ENCODE measurements at regions not wholly inside any gene's neighbourhood (a gene's known extent, or its start where the extent isn't known, plus 50 kb on each side); places are given as distances from the start of the nearest gene placed in this dataset.

GRCh38 chr10:4059471-4060138 is 274.6 kb upstream of the KLF6 start:
- Histone ChIP-seq H3K4me1 (ENCODE audit: insufficient read depth, low read length) (no peaks in the 10 kb centered on the region), H3K4me2 (ENCODE audit: insufficient read depth, insufficient read length, low read length) (no peak overlapping the region), H2BK120ac (ENCODE audit: low read depth, low read length, poor library complexity, severe bottlenecking) (no peak overlapping the region), H4K5ac (ENCODE audit: insufficient read length, low read depth, low read length) (no peak overlapping the region), H3K79me1 (ENCODE audit: insufficient read depth, low read depth, low read length, poor library complexity, severe bottlenecking) (no peaks in the 10 kb centered on the region), H3K9me3 (ENCODE audit: control insufficient read depth, low read depth, low read length) (no peaks in the 10 kb centered on the region), H2AFZ (ENCODE audit: low read length) (no peak overlapping the region), H3K9ac (ENCODE audit: extremely low read depth, insufficient read length, low read length) (no peak overlapping the region), H2BK20ac (ENCODE audit: low read depth, low read length, poor library complexity, severe bottlenecking) (no peak overlapping the region), H4K91ac (ENCODE audit: insufficient read length, low read depth, low read length) (no peak overlapping the region), H4K20me1 (ENCODE audit: control insufficient read depth, insufficient read depth, insufficient read length) (no peaks in the 10 kb centered on the region), H4K8ac (replicated peaks; ENCODE audit: insufficient read length, low read depth, low read length) (no peak overlapping the region), H3K14ac (ENCODE audit: insufficient read depth, low read length) (no peak overlapping the region), H2AK5ac (ENCODE audit: insufficient read length, low read length) (no peak overlapping the region), H3K56ac (ENCODE audit: insufficient read length, low read depth, low read length) (no peak overlapping the region), H3K23me2 (ENCODE audit: insufficient read length, low read depth, low read length, poor library complexity, severe bottlenecking) (no peaks in the 10 kb centered on the region), H3K18ac (ENCODE audit: insufficient read length, low read depth, low read length) (no peak overlapping the region), H3K27ac (ENCODE audit: insufficient read length, low read depth, low read length) (no peak overlapping the region), H2BK12ac (ENCODE audit: insufficient read length, low read depth, low read length) (no peak overlapping the region), H3K79me2 (ENCODE audit: insufficient read depth, low read length) (no peaks in the 10 kb centered on the region), H3K4ac (ENCODE audit: low read depth, low read length) (no peak overlapping the region), H2BK5ac (ENCODE audit: insufficient read length, low read length) (no peak overlapping the region), H3T11ph (ENCODE audit: low read length) (no peak overlapping the region), H2BK15ac (ENCODE audit: low read depth, low read length) (no peak overlapping the region), H3K23ac (ENCODE audit: insufficient read length, low read depth, low read length) (no peak overlapping the region), H3K27me3 (ENCODE audit: insufficient read depth, low read length) (no peaks in the 10 kb centered on the region)
- WGBS (ENCODE audit: extremely low coverage, insufficient read length, low lambda C conversion rate) = no CpG with 5 or more reads among the region's 11 CpGs
- DNase-seq = no peak
- no peaks in the 10 kb centered on the region for H3K9me3 Mint-ChIP-seq
- no peak for TF ChIP-seq CTCF (conservative IDR thresholded peaks at IDR 0.05)
- H3K4me3 Mint-ChIP-seq = no peak overlapping the region
- H3K36me3 Mint-ChIP-seq (ENCODE audit: insufficient read depth in 1 of 3, low read depth in 3 of 3) = no peaks in the 10 kb centered on the region
- peaks cover 0 to 5% of the 10 kb centered on the region in 2 experiments; a peak in 2 of 4 replicates for H3K4me1 Mint-ChIP-seq
- no peak overlapping the region; a peak in 1 of 7 replicates for H3K27ac Mint-ChIP-seq
- H3K27me3 Mint-ChIP-seq (ENCODE audit: low read depth) = no peaks in the 10 kb centered on the region
